Activated B cell treated with CpG ODN at 0.5 μM for 24 hours (primary cell): ENCODE measurements at regions not wholly inside any gene's neighbourhood (a gene's known extent, or its start where the extent isn't known, plus 50 kb on each side); places are given as distances from the start of the nearest gene placed in this dataset.

Experiments
- ATAC-seq: fragments of 200-7000 bp; cut with Tn5 transposase; one replicate; pipeline ENCODE4 v1.10.0; 2021; ENCODE audit warnings: low read depth, mild to moderate bottlenecking, moderate library complexity
- CTCF ChIA-PET: fragments of 350-600 bp; sonication (Branson Sonifier 250); formaldehyde crosslinking; loops from one replicate; lab custom pipeline; 2021; ENCODE audit warnings: antibody characterized with exemption; lab: Charles Lee
- POLR2A ChIA-PET: fragments of 350-600 bp; sonication (Branson Sonifier 250); formaldehyde crosslinking; loops from one replicate; lab custom pipeline; 2021; ENCODE audit warnings: antibody characterized with exemption; lab: Charles Lee
- DNase-seq: peaks from one replicate; pipeline ENCODE4 v3.0.0; 2022
- H3K27ac Mint-ChIP-seq: one replicate; pipeline ENCODE4 v1.8.0; 2020; ENCODE audit warnings: mixed read lengths
- H3K27me3 Mint-ChIP-seq: one replicate; pipeline ENCODE4 v1.8.0; 2021; ENCODE audit warnings: mixed read lengths
- H3K36me3 Mint-ChIP-seq: one replicate; pipeline ENCODE4 v1.8.0; 2021; ENCODE audit warnings: low read depth, mixed read lengths
- H3K4me1 Mint-ChIP-seq: one replicate; pipeline ENCODE4 v1.8.0; 2021; ENCODE audit warnings: mixed read lengths
- H3K4me3 Mint-ChIP-seq: one replicate; pipeline ENCODE4 v1.8.0; 2020; ENCODE audit warnings: mild to moderate bottlenecking, mixed read lengths
- H3K9me3 Mint-ChIP-seq: one replicate; pipeline ENCODE4 v1.8.0; 2020; ENCODE audit warnings: mixed read lengths
- intact Hi-C: fragments of 100-400 bp; cut with micrococcal nuclease; formaldehyde crosslinking; loops from one replicate; pipeline ENCODE4 v1.15.1; 2024
- TF ChIP-seq, protein P1 (sequence below): fragments of 200-600 bp; IDR thresholded peaks from one replicate; pipeline ENCODE4 v1.8.0; 2022; ENCODE audit warnings: antibody characterized with exemption, mild to moderate bottlenecking

DNA sequence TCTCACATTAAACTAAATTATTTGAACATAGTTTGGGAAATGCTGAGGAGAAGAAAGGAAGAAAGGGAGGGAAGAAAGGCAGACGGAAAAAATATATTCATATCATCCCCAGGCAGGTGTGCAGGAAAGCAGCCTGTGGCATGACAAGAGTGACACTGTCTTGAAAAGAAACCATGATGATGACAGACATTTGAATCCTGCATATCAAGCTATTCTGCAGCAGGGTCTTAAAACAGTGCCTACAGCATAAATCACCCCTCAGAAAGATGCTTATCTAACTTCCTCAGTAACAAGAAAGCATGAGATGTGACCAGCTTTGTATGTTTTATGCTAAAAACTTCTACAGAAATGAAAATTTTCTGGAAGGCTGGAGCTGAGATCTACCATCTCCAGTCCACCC is 144.5 kb upstream of the GRM7 start:
- peaks cover 13% of the 10 kb centered on the region for H3K9me3 Mint-ChIP-seq
- POLR2A ChIA-PET = interaction anchor here (0.6 kb wide), 1 partner anchor 1520 kb away, joined by 3 read pairs; no protein-coding TSS in a partner anchor
- TF ChIP-seq, protein P1, sequence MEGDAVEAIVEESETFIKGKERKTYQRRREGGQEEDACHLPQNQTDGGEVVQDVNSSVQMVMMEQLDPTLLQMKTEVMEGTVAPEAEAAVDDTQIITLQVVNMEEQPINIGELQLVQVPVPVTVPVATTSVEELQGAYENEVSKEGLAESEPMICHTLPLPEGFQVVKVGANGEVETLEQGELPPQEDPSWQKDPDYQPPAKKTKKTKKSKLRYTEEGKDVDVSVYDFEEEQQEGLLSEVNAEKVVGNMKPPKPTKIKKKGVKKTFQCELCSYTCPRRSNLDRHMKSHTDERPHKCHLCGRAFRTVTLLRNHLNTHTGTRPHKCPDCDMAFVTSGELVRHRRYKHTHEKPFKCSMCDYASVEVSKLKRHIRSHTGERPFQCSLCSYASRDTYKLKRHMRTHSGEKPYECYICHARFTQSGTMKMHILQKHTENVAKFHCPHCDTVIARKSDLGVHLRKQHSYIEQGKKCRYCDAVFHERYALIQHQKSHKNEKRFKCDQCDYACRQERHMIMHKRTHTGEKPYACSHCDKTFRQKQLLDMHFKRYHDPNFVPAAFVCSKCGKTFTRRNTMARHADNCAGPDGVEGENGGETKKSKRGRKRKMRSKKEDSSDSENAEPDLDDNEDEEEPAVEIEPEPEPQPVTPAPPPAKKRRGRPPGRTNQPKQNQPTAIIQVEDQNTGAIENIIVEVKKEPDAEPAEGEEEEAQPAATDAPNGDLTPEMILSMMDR = no peak
- H3K27ac Mint-ChIP-seq = no peak overlapping the region
- ATAC-seq = no peak
- H3K4me3 Mint-ChIP-seq = no peak overlapping the region
- H3K36me3 Mint-ChIP-seq = no peaks in the 10 kb centered on the region
- H3K27me3 Mint-ChIP-seq = no peaks in the 10 kb centered on the region
- H3K4me1 Mint-ChIP-seq = peaks cover 13% of the 10 kb centered on the region
- intact Hi-C loops = no loop called here
- DNase-seq = no peak
- CTCF ChIA-PET = no interaction called here

DNA sequence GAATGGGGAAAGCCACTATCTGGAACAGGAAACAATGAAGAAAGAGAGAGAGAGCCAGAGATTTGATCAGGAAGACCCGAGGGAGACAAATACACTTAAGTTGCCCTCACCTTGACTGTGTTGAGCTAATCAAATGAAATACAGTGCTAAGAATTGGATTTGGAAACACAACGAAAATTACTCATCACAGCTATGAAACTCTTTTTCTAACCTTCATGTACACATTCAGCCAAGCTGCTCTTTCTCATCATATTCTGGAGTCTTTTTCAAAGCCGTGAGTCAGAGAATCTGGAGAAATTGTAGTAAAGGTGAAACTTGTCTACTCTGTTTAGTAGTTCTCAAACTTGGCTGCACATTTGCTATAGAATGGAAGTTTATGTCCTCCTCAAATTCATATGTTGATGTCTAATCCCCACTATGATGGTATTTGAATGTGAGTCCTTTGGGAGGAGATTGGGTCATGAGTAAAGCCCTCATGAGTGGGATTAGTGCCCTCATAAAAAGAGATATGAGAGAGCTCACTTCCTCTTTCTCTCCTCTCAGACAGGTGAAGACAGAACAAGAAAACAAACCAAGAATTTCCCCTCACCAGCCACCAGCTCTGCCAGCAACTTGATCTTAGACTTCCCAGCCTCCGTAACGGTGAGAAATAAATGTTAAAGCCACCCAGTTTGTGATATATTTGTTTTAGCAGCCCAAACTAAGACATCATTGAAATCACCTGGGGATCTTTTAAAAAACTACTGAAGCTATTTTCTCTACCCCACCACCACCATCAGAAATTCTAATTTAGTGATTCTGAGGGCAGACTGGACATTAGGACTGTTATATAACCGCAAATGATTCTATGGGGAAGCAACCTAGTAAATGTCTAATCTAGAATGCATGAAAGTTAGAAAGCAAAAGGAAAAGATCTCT is 143.6 kb upstream of the GRM7 start:
- Mint-ChIP-seq H3K27me3 (no peaks in the 10 kb centered on the region), H3K4me3 (no peak overlapping the region), H3K4me1 (peaks cover 13% of the 10 kb centered on the region), H3K27ac (peak overlapping the region; percentile 26), H3K9me3 (peaks cover 18% of the 10 kb centered on the region), H3K36me3 (no peaks in the 10 kb centered on the region)
- TF ChIP-seq, protein P1 = no peak
- ChIA-PET CTCF (no interaction called here), POLR2A (interaction anchor here (0.6 kb wide), 1 partner anchor 1521 kb away, joined by 3 read pairs; no protein-coding TSS in a partner anchor)
- ATAC-seq (peak; percentile 81), DNase-seq (no peak)
- intact Hi-C loops = no loop called here

DNA sequence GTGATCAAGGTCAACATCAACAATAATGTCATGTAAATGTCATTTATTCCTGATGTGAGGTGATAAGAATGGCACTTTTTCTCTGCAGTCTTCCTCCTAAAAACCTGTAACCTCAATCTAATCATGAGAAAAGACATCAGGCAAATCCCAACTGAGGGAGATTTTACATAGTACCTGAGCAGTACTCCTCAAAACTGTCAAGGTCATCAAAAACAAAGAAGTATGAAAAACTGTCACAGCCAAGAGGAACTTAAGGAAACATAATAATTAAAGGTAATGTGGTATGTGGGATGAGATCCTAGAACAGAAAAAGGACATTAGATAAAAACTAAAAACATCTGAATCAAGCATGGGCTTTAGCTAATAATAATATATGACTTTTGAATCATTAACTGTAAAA is 140.9 kb upstream of the GRM7 start:
- H3K36me3 Mint-ChIP-seq = no peaks in the 10 kb centered on the region
- no peaks in the 10 kb centered on the region for H3K27me3 Mint-ChIP-seq
- intact Hi-C loops = no loop called here
- TF ChIP-seq, protein P1 = no peak
- H3K4me3 Mint-ChIP-seq = no peak overlapping the region
- ChIA-PET POLR2A (no interaction called here), CTCF (no interaction called here)
- peaks cover 18% of the 10 kb centered on the region for H3K9me3 Mint-ChIP-seq
- no peak for ATAC-seq
- DNase-seq = no peak
- no peak overlapping the region for H3K27ac Mint-ChIP-seq
- H3K4me1 Mint-ChIP-seq = peaks cover 13% of the 10 kb centered on the region

DNA sequence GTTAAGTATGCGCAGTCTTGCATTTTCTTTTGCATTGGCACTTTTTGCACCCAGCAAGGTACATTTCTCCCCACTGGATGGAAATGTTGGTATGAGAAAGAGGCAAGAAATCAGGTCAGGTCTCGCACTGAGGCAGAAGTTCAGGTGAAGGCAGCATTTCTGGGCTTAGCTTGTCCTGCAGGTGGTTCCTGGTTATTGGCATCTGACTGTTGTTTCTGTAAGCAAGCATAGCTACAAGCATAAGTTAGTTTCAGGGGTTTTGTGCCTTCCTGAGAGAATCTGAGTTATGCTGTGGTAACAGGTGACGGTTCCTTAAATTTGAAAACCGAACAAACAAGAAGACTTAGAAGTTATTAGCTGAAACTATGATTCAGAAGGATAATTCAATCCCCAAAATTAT is 139.4 kb upstream of the GRM7 start:
- POLR2A ChIA-PET = no interaction called here
- ATAC-seq (no peak), DNase-seq (no peak)
- no peak overlapping the region for H3K4me3 Mint-ChIP-seq
- no peak overlapping the region for H3K27ac Mint-ChIP-seq
- intact Hi-C loops = no loop called here
- TF ChIP-seq, protein P1 = no peak
- H3K9me3 Mint-ChIP-seq = peaks cover 18% of the 10 kb centered on the region
- no peaks in the 10 kb centered on the region for H3K36me3 Mint-ChIP-seq
- H3K4me1 Mint-ChIP-seq = peaks cover 13% of the 10 kb centered on the region
- H3K27me3 Mint-ChIP-seq = no peaks in the 10 kb centered on the region
- CTCF ChIA-PET = no interaction called here

DNA sequence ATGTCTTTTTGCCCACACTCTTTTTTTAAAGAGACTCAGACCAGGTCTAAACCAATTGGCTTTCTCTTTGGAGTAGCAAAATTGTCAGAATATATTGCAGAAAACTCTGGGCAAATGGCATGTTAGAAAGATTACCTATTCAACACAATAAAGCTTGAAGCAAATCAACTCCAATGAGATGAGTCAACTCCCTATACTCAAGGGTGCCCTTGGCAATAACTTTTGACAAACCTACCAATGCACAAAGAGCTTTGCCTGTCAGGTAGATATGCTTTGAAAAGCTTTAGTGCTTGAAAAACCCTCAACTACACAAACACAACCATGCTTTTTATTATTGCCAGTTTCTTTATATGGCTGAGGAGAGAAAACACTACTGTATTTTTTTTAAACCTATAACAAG is 137.7 kb upstream of the GRM7 start:
- CTCF ChIA-PET = no interaction called here
- Mint-ChIP-seq H3K36me3 (no peaks in the 10 kb centered on the region), H3K27me3 (no peaks in the 10 kb centered on the region), H3K9me3 (peaks cover 9% of the 10 kb centered on the region), H3K4me3 (no peak overlapping the region), H3K4me1 (peaks cover 2% of the 10 kb centered on the region), H3K27ac (no peak overlapping the region)
- intact Hi-C loops = no loop called here
- no peak for DNase-seq
- POLR2A ChIA-PET = no interaction called here
- TF ChIP-seq, protein P1 = no peak
- no peak for ATAC-seq
